D721Med (cell line): ENCODE measurements at regions not wholly inside any gene's neighbourhood (a gene's known extent, or its start where the extent isn't known, plus 50 kb on each side); places are given as distances from the start of the nearest gene placed in this dataset.

Source experiments
- DNase-seq: peaks from one replicate; pipeline ENCODE4 v3.0.0; 2011; ENCODE audit warnings: low spot score; ENCODE audit not compliant: insufficient read length
- FAIRE-seq: peaks from 2 replicates; lab custom pipeline; 2011; peaks lifted over from hg19 to GRCh38; lab: Jason Lieb, UNC
- CTCF ChIP-seq: IDR thresholded peaks from 2 replicates; pipeline ENCODE4 v1.5.1; 2012; ENCODE audit warnings: mild to moderate bottlenecking, control low read depth; ENCODE audit not compliant: insufficient read depth; ENCODE audit errors: missing control alignments

DNA sequence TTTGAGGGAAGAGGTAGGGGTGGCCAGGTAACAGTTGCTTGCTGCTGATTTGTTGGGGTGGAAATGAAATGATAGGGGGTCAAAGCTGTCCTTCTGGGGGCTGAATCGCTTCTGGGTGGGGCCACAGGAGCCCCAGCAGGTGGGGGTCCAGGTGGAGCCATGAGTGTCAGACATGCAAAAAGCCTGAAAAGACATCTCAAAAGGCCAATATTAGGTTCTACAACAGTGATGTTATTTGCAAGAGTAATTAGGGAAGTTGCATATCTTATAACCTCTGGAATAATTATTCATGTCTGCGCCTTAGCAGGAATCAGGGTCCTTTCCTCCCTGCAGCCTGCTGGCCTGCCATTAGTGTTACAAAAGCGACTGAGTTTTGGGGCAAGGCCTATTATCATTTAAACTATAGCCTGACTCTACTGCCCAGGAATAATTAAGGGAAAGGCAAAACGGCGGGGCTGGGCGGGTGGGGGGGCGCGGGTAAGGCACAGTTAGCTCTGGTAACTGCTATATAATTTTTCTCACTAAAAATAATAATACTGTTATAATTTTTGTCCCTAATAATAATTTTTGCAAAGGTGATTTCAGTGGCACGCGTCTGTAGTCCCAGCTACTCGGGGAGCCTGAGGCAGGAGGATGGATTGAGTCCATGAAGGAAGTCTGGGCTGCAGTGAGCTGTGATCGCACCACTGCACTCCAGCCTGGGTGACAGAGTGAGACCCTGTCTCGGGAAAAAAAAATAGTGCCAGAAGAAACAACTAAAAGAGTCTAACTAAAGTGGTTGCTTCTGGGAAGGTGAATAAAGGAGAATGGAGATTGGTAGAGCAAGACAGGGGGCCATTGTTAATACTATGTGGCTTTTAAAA is 145.7 kb downstream of the MAGEB17 start:
- no peak for TF ChIP-seq CTCF
- FAIRE-seq (no peak), DNase-seq (no peak)

GRCh38 chrX:16316331-16316730 is 149.1 kb downstream of the MAGEB17 start:
- no peak for DNase-seq
- no peak for TF ChIP-seq CTCF
- no peak for FAIRE-seq

DNA sequence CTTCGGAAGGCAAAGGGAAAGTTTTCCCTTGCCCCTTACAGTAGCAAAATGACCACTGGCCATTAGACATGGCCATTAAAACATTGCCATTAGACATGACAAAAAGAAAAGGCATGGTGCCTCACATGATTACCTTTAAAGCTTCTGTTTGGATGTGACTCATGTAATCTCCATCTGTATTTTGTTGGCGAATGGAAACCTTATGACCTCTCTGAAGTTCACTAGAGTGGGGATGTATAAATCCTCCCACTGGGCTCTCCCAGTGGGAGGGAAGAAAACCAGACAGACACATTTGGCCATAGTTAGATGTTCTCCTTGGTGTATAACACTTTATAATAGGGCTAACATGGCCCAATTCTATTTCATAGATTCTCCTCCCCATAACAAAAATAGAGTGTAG is 152.6 kb downstream of the MAGEB17 start:
- no peak for TF ChIP-seq CTCF
- FAIRE-seq (no peak), DNase-seq (no peak)

GRCh38 chrX:16320765-16321355 is 153.6 kb downstream of the MAGEB17 start:
- FAIRE-seq (no peak), DNase-seq (no peak)
- TF ChIP-seq CTCF, result no peak

DNA sequence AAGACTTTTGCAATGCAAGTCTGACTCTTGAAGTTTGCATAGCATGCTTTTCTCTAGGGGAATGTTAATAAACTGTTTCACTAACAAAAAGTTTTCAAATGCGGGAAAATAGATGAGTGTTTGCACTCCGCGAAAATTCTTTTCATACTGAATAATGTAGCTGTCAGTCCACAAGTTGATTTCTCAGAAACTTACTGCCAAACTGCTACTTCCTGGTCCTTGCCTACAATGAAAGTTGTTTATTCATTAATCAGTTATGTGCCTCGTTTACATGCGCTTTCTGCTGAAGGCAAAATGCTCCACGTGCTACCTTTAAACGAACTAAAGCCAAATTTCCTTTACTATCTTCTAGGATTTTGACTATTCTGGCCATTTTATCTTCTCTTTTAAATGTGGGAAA is 166.2 kb downstream of the MAGEB17 start:
- FAIRE-seq (no peak), DNase-seq (no peak)
- TF ChIP-seq CTCF, result no peak

GRCh38 chrX:16335181-16335580 is 167.9 kb downstream of the MAGEB17 start:
- DNase-seq, result no peak
- TF ChIP-seq CTCF, result no peak
- FAIRE-seq, result no peak
